HepG2 (cell line): ENCODE measurements at regions not wholly inside any gene's neighbourhood (a gene's known extent, or its start where the extent isn't known, plus 50 kb on each side); places are given as distances from the start of the nearest gene placed in this dataset.

Experiments
- FOSL1 ChIP-seq: sonication (generic); formaldehyde crosslinking; IDR thresholded peaks from 2 replicates; pipeline ENCODE4 v1.9.0; 2021; ENCODE audit warnings: missing genetic modification reagents, borderline replicate concordance
- GABPA ChIP-seq, 2 experiments: IDR thresholded peaks; 2 replicates each; pipeline ENCODE4 v1.6.1; 2011 to 2016; ENCODE audit warnings: low read depth in 2 of 2, low read length in 1 of 2, missing biosample characterization in 1 of 2, missing genetic modification characterization in 1 of 2
- JUND ChIP-seq: sonication (generic); formaldehyde crosslinking; IDR thresholded peaks from 2 replicates; pipeline ENCODE4 v1.8.0; 2022; ENCODE audit warnings: mild to moderate bottlenecking, missing genetic modification reagents
- MTF1 ChIP-seq: sonication (generic); formaldehyde crosslinking; IDR thresholded peaks from 2 replicates; pipeline ENCODE4 v1.5.0; 2020; ENCODE audit warnings: missing genetic modification reagents
- PHF8 ChIP-seq: sonication (generic); formaldehyde crosslinking; IDR thresholded peaks from 2 replicates; pipeline ENCODE4 v1.5.0; 2020; ENCODE audit warnings: missing genetic modification reagents
- ZBTB7B ChIP-seq: sonication (generic); formaldehyde crosslinking; IDR thresholded peaks from 2 replicates; pipeline ENCODE4 v1.4.0; 2020; ENCODE audit warnings: missing genetic modification reagents
- ZFX ChIP-seq: sonication (generic); formaldehyde crosslinking; IDR thresholded peaks from 2 replicates; pipeline ENCODE4 v1.4.0; 2020; ENCODE audit warnings: mild to moderate bottlenecking, low read depth, missing genetic modification reagents, moderate library complexity
- TF ChIP-seq, protein P1 (sequence below): sonication (generic); formaldehyde crosslinking; IDR thresholded peaks from 2 replicates; pipeline ENCODE4 v1.4.0; 2020; ENCODE audit warnings: missing genetic modification reagents, borderline replicate concordance
- TF ChIP-seq, protein P2 (sequence below): sonication (generic); formaldehyde crosslinking; IDR thresholded peaks from 2 replicates; pipeline ENCODE4 v1.5.0; 2020; ENCODE audit warnings: mild to moderate bottlenecking, missing genetic modification reagents, moderate library complexity

DNA sequence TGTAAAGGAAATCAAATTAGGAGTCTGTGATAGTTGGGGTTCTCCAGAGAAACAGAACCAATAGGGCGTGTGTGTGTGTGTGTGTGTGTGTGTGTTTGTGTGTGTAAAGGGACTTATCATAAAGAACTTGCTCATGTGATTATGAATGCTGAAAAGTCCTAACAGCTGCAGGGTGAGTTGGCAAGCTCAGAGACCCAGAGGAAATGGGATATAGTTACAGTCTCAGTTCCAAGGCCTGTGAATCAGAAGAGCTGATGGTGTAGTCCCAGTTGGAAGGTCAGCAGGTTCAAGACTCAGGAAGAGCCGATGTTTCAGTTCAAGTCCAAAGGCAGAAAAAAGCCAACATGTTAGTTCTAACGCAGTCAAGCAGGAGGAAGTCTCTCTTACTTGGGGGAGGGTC lies 214.2 kb downstream of the ELAVL2 start:
- TF ChIP-seq MTF1 (CRISPR knock-in tag) (no peak), ZFX (no peak), PHF8 (CRISPR knock-in tag) (no peak), JUND (CRISPR knock-in tag) (no peak), GABPA (IDR thresholded peaks at IDR 0.05; ENCODE audit: low read depth, low read length) (no peak), GABPA (CRISPR knock-in tag; IDR thresholded peaks at IDR 0.05; ENCODE audit: low read depth) (no peak), FOSL1 (CRISPR knock-in tag) (no peak), ZBTB7B (no peak)
- TF ChIP-seq, protein P1, sequence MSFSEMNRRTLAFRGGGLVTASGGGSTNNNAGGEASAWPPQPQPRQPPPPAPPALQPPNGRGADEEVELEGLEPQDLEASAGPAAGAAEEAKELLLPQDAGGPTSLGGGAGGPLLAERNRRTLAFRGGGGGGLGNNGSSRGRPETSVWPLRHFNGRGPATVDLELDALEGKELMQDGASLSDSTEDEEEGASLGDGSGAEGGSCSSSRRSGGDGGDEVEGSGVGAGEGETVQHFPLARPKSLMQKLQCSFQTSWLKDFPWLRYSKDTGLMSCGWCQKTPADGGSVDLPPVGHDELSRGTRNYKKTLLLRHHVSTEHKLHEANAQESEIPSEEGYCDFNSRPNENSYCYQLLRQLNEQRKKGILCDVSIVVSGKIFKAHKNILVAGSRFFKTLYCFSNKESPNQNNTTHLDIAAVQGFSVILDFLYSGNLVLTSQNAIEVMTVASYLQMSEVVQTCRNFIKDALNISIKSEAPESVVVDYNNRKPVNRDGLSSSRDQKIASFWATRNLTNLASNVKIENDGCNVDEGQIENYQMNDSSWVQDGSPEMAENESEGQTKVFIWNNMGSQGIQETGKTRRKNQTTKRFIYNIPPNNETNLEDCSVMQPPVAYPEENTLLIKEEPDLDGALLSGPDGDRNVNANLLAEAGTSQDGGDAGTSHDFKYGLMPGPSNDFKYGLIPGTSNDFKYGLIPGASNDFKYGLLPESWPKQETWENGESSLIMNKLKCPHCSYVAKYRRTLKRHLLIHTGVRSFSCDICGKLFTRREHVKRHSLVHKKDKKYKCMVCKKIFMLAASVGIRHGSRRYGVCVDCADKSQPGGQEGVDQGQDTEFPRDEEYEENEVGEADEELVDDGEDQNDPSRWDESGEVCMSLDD (CRISPR knock-in tag) = no peak
- TF ChIP-seq, protein P2, sequence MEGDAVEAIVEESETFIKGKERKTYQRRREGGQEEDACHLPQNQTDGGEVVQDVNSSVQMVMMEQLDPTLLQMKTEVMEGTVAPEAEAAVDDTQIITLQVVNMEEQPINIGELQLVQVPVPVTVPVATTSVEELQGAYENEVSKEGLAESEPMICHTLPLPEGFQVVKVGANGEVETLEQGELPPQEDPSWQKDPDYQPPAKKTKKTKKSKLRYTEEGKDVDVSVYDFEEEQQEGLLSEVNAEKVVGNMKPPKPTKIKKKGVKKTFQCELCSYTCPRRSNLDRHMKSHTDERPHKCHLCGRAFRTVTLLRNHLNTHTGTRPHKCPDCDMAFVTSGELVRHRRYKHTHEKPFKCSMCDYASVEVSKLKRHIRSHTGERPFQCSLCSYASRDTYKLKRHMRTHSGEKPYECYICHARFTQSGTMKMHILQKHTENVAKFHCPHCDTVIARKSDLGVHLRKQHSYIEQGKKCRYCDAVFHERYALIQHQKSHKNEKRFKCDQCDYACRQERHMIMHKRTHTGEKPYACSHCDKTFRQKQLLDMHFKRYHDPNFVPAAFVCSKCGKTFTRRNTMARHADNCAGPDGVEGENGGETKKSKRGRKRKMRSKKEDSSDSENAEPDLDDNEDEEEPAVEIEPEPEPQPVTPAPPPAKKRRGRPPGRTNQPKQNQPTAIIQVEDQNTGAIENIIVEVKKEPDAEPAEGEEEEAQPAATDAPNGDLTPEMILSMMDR = no peak
